ACC112 (cell line): ENCODE measurements at regions not wholly inside any gene's neighbourhood (a gene's known extent, or its start where the extent isn't known, plus 50 kb on each side); places are given as distances from the start of the nearest gene placed in this dataset.

Source experiments
- H2AFZ ChIP-seq: fragments of 200-600 bp; sonication (generic); one replicate; pipeline ENCODE4 v1.6.0; 2017; ENCODE audit warnings: antibody characterized with exemption, low read length; ENCODE audit not compliant: unreplicated experiment
- H3K27ac ChIP-seq: fragments of 200-600 bp; sonication (generic); 2 replicates; pipeline ENCODE4 v1.5.1; 2014; ENCODE audit warnings: low read depth, mild to moderate bottlenecking, antibody characterized with exemption, low read length, moderate library complexity
- H3K27me3 ChIP-seq: fragments of 200-600 bp; sonication (generic); 2 replicates; pipeline ENCODE4 v1.6.1; 2014; ENCODE audit warnings: mild to moderate bottlenecking, antibody characterized with exemption, low read length, moderate library complexity, mixed read lengths; ENCODE audit not compliant: insufficient read depth
- H3K36me3 ChIP-seq: fragments of 200-600 bp; sonication (generic); 2 replicates; pipeline ENCODE4 v1.6.1; 2016; ENCODE audit warnings: mild to moderate bottlenecking, antibody characterized with exemption, low read length, moderate library complexity, mixed read lengths; ENCODE audit not compliant: insufficient read depth
- H3K4me1 ChIP-seq: fragments of 200-600 bp; sonication (generic); one replicate; pipeline ENCODE4 v1.6.1; 2016; ENCODE audit warnings: low read length, mixed read lengths; ENCODE audit not compliant: insufficient read depth, unreplicated experiment, control insufficient read depth
- H3K4me3 ChIP-seq: fragments of 200-600 bp; sonication (generic); 2 replicates; pipeline ENCODE4 v1.5.1; 2014; ENCODE audit warnings: mild to moderate bottlenecking, low read depth, low read length
- H3K79me2 ChIP-seq: fragments of 200-600 bp; sonication (generic); one replicate; pipeline ENCODE4 v1.6.0; 2016; ENCODE audit warnings: low read length; ENCODE audit not compliant: control insufficient read depth, unreplicated experiment, insufficient read depth

DNA sequence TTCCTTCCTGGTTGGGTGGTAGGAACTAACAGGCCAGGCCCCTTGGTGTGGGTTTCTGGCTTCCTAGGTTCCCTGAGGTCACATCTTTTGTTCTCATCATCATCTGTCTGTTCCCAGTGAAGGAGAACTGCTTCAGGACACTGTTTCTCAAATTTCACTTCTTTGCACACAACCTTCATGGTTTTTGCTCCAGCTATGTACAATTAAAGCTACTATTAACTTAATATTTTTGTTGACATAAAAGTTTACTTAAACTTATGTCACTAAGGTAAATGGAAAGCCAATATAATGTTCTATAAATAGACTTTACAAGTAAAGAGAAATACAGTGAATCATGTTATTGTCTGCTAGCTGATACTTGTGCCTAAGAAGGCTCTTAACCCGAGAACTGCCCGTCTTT lies 120.7 kb upstream of the KCNG1 start:
- Histone ChIP-seq H3K27me3 (peaks cover 50% of the 10 kb centered on the region), H3K27ac (no peak overlapping the region), H2AFZ (no peak overlapping the region), H3K36me3 (no peaks in the 10 kb centered on the region), H3K79me2 (no peaks in the 10 kb centered on the region), H3K4me1 (no peaks in the 10 kb centered on the region), H3K4me3 (no peak overlapping the region)

DNA sequence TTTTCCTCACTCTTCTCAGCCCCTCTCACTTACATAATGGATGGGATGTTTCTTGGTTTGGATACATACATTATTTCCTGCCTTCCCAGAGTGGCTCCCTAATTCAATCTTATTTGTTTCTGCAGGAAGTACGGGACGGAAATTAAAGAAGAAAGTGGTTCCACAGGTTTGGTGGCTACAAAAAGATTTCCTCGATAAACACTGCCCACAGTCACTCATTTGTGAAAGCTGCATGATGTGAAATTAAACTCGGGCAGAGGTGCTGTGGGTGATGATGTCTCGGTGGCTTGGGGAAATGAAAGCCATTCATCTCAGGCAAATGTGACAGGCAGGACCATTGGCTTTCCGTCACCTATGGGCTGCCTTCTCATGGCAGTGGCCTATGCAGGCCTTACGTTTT lies 119.5 kb upstream of the KCNG1 start:
- no peaks in the 10 kb centered on the region for H3K79me2 ChIP-seq
- no peak overlapping the region for H3K27ac ChIP-seq
- no peak overlapping the region for H2AFZ ChIP-seq

DNA sequence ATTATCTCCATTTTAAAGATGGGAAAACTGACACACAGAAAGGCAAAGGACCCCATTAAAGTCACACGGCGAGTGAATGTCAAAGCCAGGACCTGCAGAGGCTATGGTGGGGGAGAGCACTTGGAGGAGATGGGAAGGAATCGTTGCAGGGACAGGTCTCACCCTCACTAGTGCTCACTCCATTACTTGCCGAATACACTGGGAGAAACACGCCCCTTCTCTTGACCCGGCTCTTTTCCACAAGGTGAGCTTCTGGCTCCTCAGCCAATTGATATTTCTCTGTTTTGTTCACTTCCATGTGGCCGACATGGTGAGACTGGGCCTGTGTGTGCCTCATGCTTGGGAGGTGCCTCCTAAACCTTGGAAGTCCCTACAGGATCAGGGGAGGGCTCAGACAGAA lies 117.8 kb upstream of the KCNG1 start:
- H3K4me1 ChIP-seq = no peaks in the 10 kb centered on the region
- no peak overlapping the region for H2AFZ ChIP-seq
- no peak overlapping the region for H3K4me3 ChIP-seq
- peaks cover 40% of the 10 kb centered on the region for H3K27me3 ChIP-seq
- H3K79me2 ChIP-seq = no peaks in the 10 kb centered on the region
- no peak overlapping the region for H3K27ac ChIP-seq
- no peaks in the 10 kb centered on the region for H3K36me3 ChIP-seq

More for the DNA sequence above, 119.5 kb upstream of the KCNG1 start:
- Histone ChIP-seq H3K4me1 (no peaks in the 10 kb centered on the region), H3K27me3 (peaks cover 50% of the 10 kb centered on the region), H3K4me3 (no peak overlapping the region), H3K36me3 (no peaks in the 10 kb centered on the region)

DNA sequence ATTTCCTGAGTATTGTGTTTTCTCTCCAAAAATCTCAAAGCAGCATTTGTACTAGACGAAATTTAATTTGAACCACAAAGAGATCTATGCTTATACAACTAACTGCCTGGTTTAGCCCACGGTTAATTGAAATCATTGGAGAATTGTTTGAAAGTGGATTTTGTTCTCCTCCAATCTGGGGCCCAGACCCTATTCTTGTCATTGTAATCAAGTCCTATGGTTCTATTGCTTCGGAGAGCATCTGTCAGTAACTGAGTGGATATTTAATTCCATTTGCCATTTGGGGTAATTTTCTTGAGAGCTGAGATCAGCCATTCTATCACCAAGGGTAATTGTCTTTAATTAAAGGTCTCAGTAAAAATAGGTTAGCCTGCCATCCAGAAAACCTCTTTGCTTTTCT lies 117.0 kb upstream of the KCNG1 start:
- Histone ChIP-seq H2AFZ (no peak overlapping the region), H3K4me1 (no peaks in the 10 kb centered on the region), H3K4me3 (no peak overlapping the region), H3K79me2 (no peaks in the 10 kb centered on the region), H3K36me3 (no peaks in the 10 kb centered on the region), H3K27ac (no peak overlapping the region), H3K27me3 (peaks cover 32% of the 10 kb centered on the region)

DNA sequence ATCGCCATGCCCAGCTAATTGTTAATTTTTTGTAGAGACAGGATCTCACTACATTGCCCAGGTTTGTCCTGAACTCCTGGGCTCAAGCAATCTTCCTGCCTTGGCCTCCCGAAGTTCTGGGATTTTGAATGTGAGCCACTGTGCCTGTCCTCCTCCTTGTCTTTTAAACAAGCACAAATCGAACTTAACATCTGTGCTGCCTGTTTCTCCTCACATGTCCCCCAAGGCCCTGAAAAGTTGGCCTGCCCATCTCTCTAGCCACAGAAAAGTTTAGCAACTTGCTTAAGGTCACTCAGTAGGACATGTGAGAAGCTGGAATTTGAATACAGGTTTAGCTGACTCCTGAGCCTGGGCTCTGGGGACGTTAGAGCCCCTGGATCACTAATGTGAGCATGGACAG lies 115.7 kb upstream of the KCNG1 start:
- no peaks in the 10 kb centered on the region for H3K79me2 ChIP-seq
- no peak overlapping the region for H2AFZ ChIP-seq
- H3K4me3 ChIP-seq = no peak overlapping the region
- no peak overlapping the region for H3K27ac ChIP-seq
- H3K4me1 ChIP-seq = no peaks in the 10 kb centered on the region
- H3K36me3 ChIP-seq = no peaks in the 10 kb centered on the region
- H3K27me3 ChIP-seq = peaks cover 21% of the 10 kb centered on the region; the same call in 1 of the 2 replicates

DNA sequence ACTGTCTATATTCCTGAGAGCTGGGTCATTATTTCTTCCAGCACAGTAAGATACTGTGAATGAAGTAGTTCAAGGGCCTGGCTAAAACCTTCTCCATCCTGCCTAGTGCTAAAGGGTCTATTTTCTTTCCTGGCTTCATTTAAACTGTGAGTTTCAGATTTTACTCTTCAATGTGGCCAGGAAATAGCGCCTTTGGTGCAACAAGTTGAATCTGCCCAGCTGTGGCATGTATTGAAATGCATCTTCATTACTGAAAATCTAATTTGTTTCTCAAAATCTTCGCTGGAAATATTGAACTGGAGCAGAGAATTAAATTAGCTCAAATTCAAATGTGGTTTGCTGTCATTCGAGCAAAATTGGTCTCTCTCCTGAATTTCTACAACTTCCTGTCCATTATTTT lies 114.6 kb upstream of the KCNG1 start:
- no peak overlapping the region for H3K4me3 ChIP-seq
- H3K27ac ChIP-seq = no peak overlapping the region
- peak overlapping the region; percentile 55 for H2AFZ ChIP-seq
- H3K27me3 ChIP-seq = peaks cover 10% of the 10 kb centered on the region; the same call in 1 of the 2 replicates
- H3K4me1 ChIP-seq = no peaks in the 10 kb centered on the region
- no peaks in the 10 kb centered on the region for H3K79me2 ChIP-seq
- H3K36me3 ChIP-seq = no peaks in the 10 kb centered on the region

DNA sequence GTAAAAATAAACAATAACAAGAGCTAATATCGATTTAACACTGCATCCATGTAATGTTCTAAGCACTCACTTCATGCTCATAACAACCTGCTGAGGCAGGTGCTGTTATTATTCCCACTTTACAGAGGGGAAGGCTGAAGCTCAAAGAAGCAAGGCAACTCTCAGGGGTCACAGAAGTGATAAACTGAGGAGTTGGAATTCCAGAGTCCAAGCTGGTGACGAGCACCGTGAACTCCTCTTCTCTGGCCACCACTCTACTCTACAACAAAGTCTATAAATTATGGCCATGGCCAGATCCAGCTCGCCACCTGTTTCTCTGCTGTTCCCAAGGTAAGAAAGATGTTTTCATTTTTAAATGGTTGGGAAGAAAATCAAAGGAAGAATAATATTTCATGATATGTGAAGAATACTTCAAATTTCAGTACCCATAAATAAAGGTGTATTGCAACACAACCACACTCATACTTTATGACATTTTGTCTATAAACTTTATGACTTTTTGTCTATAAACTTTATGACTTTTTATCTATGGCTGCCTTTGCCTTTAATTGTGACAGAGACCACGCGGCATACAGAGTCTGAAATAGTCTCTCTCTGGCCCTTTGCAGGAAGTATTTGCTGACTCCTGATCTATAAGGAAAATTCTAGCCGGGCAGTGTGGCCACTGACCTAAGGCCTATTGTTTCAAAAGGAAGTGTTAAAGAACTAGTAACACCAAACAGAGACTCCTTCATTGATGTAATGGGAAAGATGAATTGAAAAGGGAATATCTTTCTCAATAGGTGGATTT lies 113.2 kb upstream of the KCNG1 start:
- Histone ChIP-seq H3K27me3 (peaks cover 4% of the 10 kb centered on the region; the same call in 1 of the 2 replicates), H2AFZ (peak overlapping the region; percentile 28), H3K27ac (no peak overlapping the region), H3K79me2 (no peaks in the 10 kb centered on the region), H3K4me3 (no peak overlapping the region), H3K4me1 (no peaks in the 10 kb centered on the region), H3K36me3 (no peaks in the 10 kb centered on the region)

DNA sequence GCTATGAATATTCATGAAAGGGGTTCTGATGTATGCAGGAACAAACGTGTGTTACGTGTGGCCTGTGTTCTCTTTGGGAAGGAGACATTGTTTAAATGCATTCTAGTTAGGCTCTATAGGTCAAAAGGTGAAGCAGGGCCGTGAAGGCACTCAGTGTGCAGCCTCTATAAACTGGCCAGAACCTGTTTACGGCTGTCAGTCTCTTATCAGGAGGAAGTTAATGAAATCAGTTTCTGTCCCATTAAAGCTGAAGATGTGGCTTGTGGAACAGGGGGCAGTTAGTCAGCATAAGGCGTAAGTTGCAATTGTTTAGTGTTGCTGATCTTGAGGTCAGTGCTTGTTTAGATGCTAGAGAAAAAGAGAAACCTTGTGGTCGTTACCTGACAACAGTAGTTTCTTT lies 111.5 kb upstream of the KCNG1 start:
- Histone ChIP-seq H3K79me2 (no peaks in the 10 kb centered on the region), H3K4me1 (no peaks in the 10 kb centered on the region), H3K27ac (no peak overlapping the region), H3K27me3 (no peaks in the 10 kb centered on the region), H3K36me3 (no peaks in the 10 kb centered on the region), H2AFZ (no peak overlapping the region), H3K4me3 (no peak overlapping the region)

DNA sequence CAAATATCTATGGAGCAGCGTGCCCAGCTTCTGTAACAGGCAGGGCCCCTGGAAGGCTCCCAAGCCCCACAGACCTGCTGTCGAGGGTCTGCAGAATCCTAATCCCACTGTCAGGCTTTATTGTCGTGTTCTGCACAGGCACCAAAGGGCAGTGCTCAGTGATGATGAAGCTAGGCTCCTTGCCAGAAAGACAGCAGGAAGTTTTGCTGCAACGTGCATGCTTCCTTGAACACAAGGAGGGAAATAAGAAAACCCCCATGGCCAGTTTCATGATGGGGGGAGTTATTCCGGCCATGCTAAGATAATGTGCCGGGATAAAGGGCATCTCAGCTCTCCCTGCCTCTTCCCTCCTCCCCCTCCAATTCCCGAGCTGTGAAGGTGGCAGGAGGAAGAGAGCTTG lies 109.4 kb upstream of the KCNG1 start:
- H3K4me3 ChIP-seq = no peak overlapping the region
- H3K36me3 ChIP-seq = no peaks in the 10 kb centered on the region
- H3K4me1 ChIP-seq = peaks cover 18% of the 10 kb centered on the region
- no peaks in the 10 kb centered on the region for H3K79me2 ChIP-seq
- H3K27ac ChIP-seq = no peak overlapping the region
- H2AFZ ChIP-seq = no peak overlapping the region
- no peaks in the 10 kb centered on the region for H3K27me3 ChIP-seq

DNA sequence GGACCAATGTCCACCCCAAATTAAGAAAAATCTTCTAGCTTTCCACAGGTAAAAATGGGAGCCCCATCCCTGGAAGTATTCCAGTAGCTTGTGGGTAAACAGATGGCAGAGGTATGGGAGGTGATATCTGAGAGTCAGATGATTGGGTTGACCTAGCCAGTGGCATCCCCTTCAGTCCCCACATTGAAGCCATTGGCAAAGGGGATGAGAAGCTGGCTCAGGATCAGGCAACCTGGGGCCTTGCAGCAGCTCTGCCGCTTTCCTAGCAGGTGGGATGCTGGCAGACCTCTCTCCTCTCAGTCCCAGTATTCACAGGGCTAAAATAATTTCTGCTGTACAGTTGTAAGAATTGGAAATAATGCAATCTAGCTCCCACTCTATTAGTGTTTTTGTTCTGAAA lies 108.9 kb upstream of the KCNG1 start:
- H3K27ac ChIP-seq = no peak overlapping the region
- H3K79me2 ChIP-seq = no peaks in the 10 kb centered on the region
- peaks cover 18% of the 10 kb centered on the region for H3K4me1 ChIP-seq
- no peak overlapping the region for H2AFZ ChIP-seq
- no peak overlapping the region for H3K4me3 ChIP-seq
- H3K36me3 ChIP-seq = no peaks in the 10 kb centered on the region
- no peaks in the 10 kb centered on the region for H3K27me3 ChIP-seq

DNA sequence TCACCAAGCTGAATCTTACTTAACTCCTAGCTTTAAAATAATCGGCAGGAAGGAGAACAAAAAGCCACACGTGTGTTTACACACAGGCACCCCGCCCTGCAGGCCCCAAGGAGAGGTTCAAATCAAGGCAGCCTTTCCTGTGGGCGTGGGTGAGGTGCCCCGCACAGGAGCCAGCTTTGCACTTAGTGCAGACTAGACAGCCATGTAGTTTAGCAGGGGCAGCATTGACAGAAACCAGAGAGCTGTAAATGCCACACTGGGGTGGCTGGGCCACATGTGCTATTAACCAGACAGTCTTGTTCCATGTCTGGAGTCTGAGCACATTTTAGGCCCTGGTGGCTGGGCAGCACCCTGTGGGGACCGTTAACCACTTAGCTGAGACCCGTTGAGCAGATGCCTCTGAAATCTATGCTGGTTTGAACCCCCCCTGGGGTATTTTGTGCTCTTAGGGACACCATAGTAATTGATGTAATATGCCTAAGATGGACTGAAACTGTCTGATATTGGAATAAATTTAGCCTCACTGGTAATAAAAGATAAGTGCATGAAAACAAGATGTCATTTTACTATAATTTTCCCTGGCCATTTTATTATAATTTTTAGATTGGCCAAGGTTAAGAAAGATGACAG lies 106.4 kb upstream of the KCNG1 start:
- H3K27ac ChIP-seq = no peak overlapping the region
- H3K36me3 ChIP-seq = no peaks in the 10 kb centered on the region
- no peak overlapping the region for H3K4me3 ChIP-seq
- H3K79me2 ChIP-seq = no peaks in the 10 kb centered on the region
- H3K4me1 ChIP-seq = peaks cover 18% of the 10 kb centered on the region
- H2AFZ ChIP-seq = peak overlapping the region; percentile 76
- no peaks in the 10 kb centered on the region for H3K27me3 ChIP-seq
